Activated CD8-positive, alpha-beta T cell treated with anti-CD3 and anti-CD28 coated beads for 36 hours (primary cell): ENCODE measurements at regions not wholly inside any gene's neighbourhood (a gene's known extent, or its start where the extent isn't known, plus 50 kb on each side); places are given as distances from the start of the nearest gene placed in this dataset.

Experiments used
- ATAC-seq: fragments of 200-7000 bp; cut with Tn5 transposase; one replicate; pipeline ENCODE4 v1.10.0; 2021; ENCODE audit warnings: mild to moderate bottlenecking, moderate library complexity
- CTCF ChIA-PET: fragments of 350-600 bp; sonication (Branson Sonifier 250); formaldehyde crosslinking; loops from one replicate; lab custom pipeline; 2021; ENCODE audit warnings: antibody characterized with exemption; lab: Charles Lee
- POLR2A ChIA-PET: fragments of 350-600 bp; sonication (Branson Sonifier 250); formaldehyde crosslinking; loops from one replicate; lab custom pipeline; 2021; ENCODE audit warnings: antibody characterized with exemption; lab: Charles Lee
- DNase-seq: peaks from one replicate; pipeline ENCODE4 v3.0.0-alpha.2; 2020
- H3K27ac Mint-ChIP-seq: one replicate; pipeline ENCODE4 v1.8.0; 2021; ENCODE audit warnings: mild to moderate bottlenecking, mixed read lengths
- H3K27me3 Mint-ChIP-seq: one replicate; pipeline ENCODE4 v1.8.0; 2021; ENCODE audit warnings: mixed read lengths
- H3K36me3 Mint-ChIP-seq: one replicate; pipeline ENCODE4 v1.8.0; 2021; ENCODE audit warnings: low read depth, mixed read lengths
- H3K4me1 Mint-ChIP-seq: one replicate; pipeline ENCODE4 v1.8.0; 2021; ENCODE audit warnings: low read depth, mixed read lengths
- H3K4me3 Mint-ChIP-seq: one replicate; pipeline ENCODE4 v1.8.0; 2021; ENCODE audit warnings: mild to moderate bottlenecking, moderate library complexity, mixed read lengths
- H3K9me3 Mint-ChIP-seq: one replicate; pipeline ENCODE4 v1.8.0; 2021; ENCODE audit warnings: mixed read lengths
- CTCF ChIP-seq: fragments of 200-600 bp; IDR thresholded peaks from one replicate; pipeline ENCODE4 v1.8.0; 2022; ENCODE audit warnings: antibody characterized with exemption, mild to moderate bottlenecking
- intact Hi-C: fragments of 100-400 bp; cut with micrococcal nuclease; formaldehyde crosslinking; loops from one replicate; pipeline ENCODE4 v1.10.0; 2022

GRCh38 chr7:49089717-49090116 lies 165.4 kb downstream of the CDC14C start:
- POLR2A ChIA-PET, result no interaction called here

GRCh38 chr7:49091089-49091488 lies 166.7 kb downstream of the CDC14C start:
- Mint-ChIP-seq H3K4me3 (no peak overlapping the region), H3K4me1 (no peaks in the 10 kb centered on the region), H3K36me3 (no peaks in the 10 kb centered on the region), H3K9me3 (peaks cover 2% of the 10 kb centered on the region), H3K27ac (no peak overlapping the region), H3K27me3 (no peaks in the 10 kb centered on the region)
- intact Hi-C loops, result no loop called here
- ATAC-seq (no peak), DNase-seq (no peak)
- ChIA-PET CTCF (no interaction called here), POLR2A (no interaction called here)
- TF ChIP-seq CTCF, result no peak

More at GRCh38 chr7:49089717-49090116, 165.4 kb downstream of the CDC14C start:
- no peak overlapping the region for H3K4me3 Mint-ChIP-seq
- no peaks in the 10 kb centered on the region for H3K4me1 Mint-ChIP-seq
- CTCF ChIA-PET, result no interaction called here
- H3K36me3 Mint-ChIP-seq, result no peaks in the 10 kb centered on the region
- no peak overlapping the region for H3K27ac Mint-ChIP-seq
- H3K27me3 Mint-ChIP-seq, result no peaks in the 10 kb centered on the region
- H3K9me3 Mint-ChIP-seq, result no peaks in the 10 kb centered on the region
- no peak for TF ChIP-seq CTCF
- intact Hi-C loops, result no loop called here
- DNase-seq (no peak), ATAC-seq (no peak)

DNA sequence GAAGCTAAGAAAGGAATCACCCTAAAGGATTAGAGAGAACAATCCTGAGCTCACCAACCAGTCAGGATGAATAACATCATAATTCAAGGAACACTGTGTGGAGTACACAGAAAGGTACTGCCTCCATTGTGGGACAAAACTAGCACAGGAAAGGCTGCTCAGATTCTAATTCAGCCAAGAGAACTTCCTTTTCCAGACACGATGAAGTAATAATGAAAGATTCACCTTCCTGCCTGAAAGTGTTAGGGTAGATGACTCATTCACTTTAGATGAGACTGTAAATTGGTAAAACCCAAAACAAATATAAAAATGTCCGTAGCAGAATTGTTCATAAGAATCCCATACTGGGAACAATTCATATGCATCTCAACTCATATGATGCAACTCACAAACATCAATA lies 167.2 kb downstream of the CDC14C start:
- POLR2A ChIA-PET, result no interaction called here
- Mint-ChIP-seq H3K27me3 (no peaks in the 10 kb centered on the region), H3K9me3 (peaks cover 2% of the 10 kb centered on the region), H3K36me3 (no peaks in the 10 kb centered on the region), H3K4me3 (no peak overlapping the region), H3K4me1 (no peaks in the 10 kb centered on the region), H3K27ac (no peak overlapping the region)
- CTCF ChIA-PET, result no interaction called here
- DNase-seq, result no peak
- no peak for ATAC-seq
- TF ChIP-seq CTCF, result no peak
- intact Hi-C loops, result no loop called here

- no peaks in the 10 kb centered on the region for H3K4me1 Mint-ChIP-seq
- H3K4me3 Mint-ChIP-seq, result no peak overlapping the region
- DNase-seq (no peak), ATAC-seq (no peak)
- ChIA-PET POLR2A (no interaction called here), CTCF (no interaction called here)
- intact Hi-C loops, result no loop called here
- H3K27ac Mint-ChIP-seq, result no peak overlapping the region
- no peak for TF ChIP-seq CTCF
- peaks cover 6% of the 10 kb centered on the region for H3K9me3 Mint-ChIP-seq
- H3K36me3 Mint-ChIP-seq, result no peaks in the 10 kb centered on the region
- H3K27me3 Mint-ChIP-seq, result no peaks in the 10 kb centered on the region
Measured at GRCh38 chr7:49093218-49093617, 168.9 kb downstream of the CDC14C start.

GRCh38 chr7:49094866-49095265 lies 170.5 kb downstream of the CDC14C start:
- Mint-ChIP-seq H3K36me3 (no peaks in the 10 kb centered on the region), H3K9me3 (peaks cover 7% of the 10 kb centered on the region), H3K4me1 (no peaks in the 10 kb centered on the region), H3K27ac (no peak overlapping the region), H3K27me3 (no peaks in the 10 kb centered on the region), H3K4me3 (no peak overlapping the region)
- intact Hi-C loops, result no loop called here
- CTCF ChIA-PET, result no interaction called here
- ATAC-seq (no peak), DNase-seq (no peak)
- POLR2A ChIA-PET, result no interaction called here
- no peak for TF ChIP-seq CTCF
